Stimulated activated naive CD8-positive, alpha-beta T cell treated with anti-CD3 and anti-CD28 coated beads, Interleukin-15, Interleukin-2, amounts not matched to agents 100 ng/mL and 50 ng/mL, for 24 hours (primary cell): ENCODE measurements at regions not wholly inside any gene's neighbourhood (a gene's known extent, or its start where the extent isn't known, plus 50 kb on each side); places are given as distances from the start of the nearest gene placed in this dataset.

Experiments used
- H3K27ac Mint-ChIP-seq: one replicate; pipeline ENCODE4 v1.8.0; 2021; ENCODE audit warnings: mild to moderate bottlenecking, mixed read lengths
- H3K27me3 Mint-ChIP-seq: one replicate; pipeline ENCODE4 v1.8.0; 2021; ENCODE audit warnings: mixed read lengths
- H3K36me3 Mint-ChIP-seq: one replicate; pipeline ENCODE4 v1.8.0; 2021; ENCODE audit warnings: low read depth, mixed read lengths
- H3K4me1 Mint-ChIP-seq: one replicate; pipeline ENCODE4 v1.8.0; 2021; ENCODE audit warnings: low read depth, mixed read lengths
- H3K4me3 Mint-ChIP-seq: one replicate; pipeline ENCODE4 v1.8.0; 2021; ENCODE audit warnings: mild to moderate bottlenecking, mixed read lengths
- H3K9me3 Mint-ChIP-seq: one replicate; pipeline ENCODE4 v1.8.0; 2021; ENCODE audit warnings: mixed read lengths

DNA sequence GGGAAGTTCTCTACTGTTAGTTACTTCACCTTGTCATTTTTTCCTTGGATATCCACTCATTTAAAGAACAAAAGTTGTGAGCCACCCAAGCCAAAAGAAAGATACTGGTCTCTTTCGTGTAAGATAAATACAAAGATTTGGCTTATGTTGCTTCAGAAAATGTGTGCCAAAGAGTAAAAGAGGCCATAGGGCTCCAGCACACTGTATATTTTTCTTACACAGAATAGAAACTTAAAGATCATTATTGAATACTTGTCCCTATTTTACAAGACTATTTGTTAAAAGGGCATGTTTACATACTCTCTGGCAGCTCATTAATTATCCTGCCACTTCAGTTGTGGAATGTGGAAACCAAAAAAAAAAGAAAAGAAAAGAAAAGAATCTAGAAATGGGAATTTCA, 284.2 kb upstream of the LRRC7 start:
- no peaks in the 10 kb centered on the region for H3K36me3 Mint-ChIP-seq
- H3K27ac Mint-ChIP-seq, result no peak overlapping the region
- no peaks in the 10 kb centered on the region for H3K27me3 Mint-ChIP-seq
- peaks cover 4% of the 10 kb centered on the region for H3K9me3 Mint-ChIP-seq
- H3K4me1 Mint-ChIP-seq, result no peaks in the 10 kb centered on the region
- no peak overlapping the region for H3K4me3 Mint-ChIP-seq

DNA sequence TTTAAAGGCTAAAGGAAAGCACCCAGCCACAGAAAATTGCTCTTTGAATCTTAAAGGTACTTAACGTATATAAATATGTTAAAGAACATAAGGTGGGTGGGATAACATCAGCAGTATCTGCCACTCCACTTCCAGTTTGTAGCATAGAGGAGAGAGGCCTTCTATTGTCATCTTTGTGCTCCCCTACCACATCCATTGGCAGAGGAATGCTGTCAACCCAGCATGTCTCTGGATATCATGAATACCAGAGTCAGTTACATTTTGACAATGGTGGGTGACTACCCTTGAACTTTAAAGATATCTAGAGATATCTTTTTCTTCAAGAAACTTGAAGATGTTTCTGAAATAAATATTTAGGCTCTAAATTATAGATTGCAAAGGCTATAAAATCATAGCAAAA, 283.2 kb upstream of the LRRC7 start:
- Mint-ChIP-seq H3K27me3 (no peaks in the 10 kb centered on the region), H3K9me3 (peaks cover 4% of the 10 kb centered on the region), H3K27ac (no peak overlapping the region), H3K4me3 (no peak overlapping the region), H3K36me3 (no peaks in the 10 kb centered on the region), H3K4me1 (no peaks in the 10 kb centered on the region)

DNA sequence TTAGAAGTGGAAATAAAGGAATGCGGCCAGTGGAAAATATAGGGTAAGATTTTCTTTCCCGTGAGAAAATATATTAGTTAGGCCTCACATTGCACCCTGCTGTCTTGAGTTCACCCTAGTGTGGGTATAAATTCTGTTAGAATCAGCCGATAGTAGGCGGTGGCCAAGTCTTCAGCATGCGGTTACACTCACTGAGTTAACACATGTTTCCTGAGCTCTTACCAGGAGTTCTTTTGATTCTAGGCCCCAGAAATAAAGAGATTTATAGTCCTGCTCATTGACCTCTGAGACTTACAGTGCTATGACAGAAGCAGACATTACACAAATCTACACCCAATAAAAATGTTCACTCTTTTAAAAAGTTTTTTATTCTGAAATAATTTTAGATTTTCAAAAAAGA, 279.3 kb upstream of the LRRC7 start:
- no peaks in the 10 kb centered on the region for H3K27me3 Mint-ChIP-seq

DNA sequence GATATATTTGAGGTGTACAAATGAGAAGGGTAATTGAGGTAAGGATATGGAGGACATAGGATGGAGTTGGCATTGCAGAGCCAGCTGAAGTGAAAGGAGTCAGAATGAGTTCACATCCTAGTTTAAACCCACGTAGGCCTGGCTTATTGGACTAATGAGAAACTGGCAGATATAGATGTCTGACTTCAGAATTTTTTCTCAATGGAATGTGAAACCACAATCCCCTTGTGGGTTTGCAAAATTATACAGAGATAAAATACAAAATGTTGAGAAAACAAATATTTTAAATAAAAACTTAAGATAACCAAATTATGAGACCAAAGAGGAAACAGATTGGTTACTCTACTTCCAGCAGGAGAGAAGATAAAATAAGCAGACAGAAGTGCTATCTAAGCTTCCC, 277.4 kb upstream of the LRRC7 start:
- no peaks in the 10 kb centered on the region for H3K27me3 Mint-ChIP-seq
- H3K4me3 Mint-ChIP-seq, result no peak overlapping the region
- H3K36me3 Mint-ChIP-seq, result no peaks in the 10 kb centered on the region
- H3K4me1 Mint-ChIP-seq, result no peaks in the 10 kb centered on the region
- H3K27ac Mint-ChIP-seq, result no peak overlapping the region
- H3K9me3 Mint-ChIP-seq, result no peaks in the 10 kb centered on the region

More for the DNA sequence above, 279.3 kb upstream of the LRRC7 start:
- Mint-ChIP-seq H3K27ac (no peak overlapping the region), H3K36me3 (no peaks in the 10 kb centered on the region), H3K4me3 (no peak overlapping the region), H3K9me3 (no peaks in the 10 kb centered on the region), H3K4me1 (no peaks in the 10 kb centered on the region)

DNA sequence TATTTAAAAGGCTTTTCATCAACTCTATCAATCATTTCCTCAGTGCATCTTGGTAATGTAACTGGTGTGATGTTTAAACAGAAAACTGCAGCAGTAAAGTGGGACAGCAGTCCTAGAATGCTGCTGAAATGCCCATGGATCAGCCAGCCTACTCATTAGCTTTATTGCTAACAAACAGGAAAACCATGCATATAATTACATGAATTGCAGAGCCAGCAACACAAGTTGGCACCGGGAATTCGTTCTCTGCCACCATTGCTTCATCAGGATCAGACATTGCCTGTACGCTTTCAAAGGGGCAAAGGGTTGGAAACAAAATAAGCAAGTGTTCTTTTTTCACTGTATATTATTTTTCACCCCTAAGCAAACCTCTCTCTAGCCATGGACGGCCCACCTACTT, 276.2 kb upstream of the LRRC7 start:
- H3K4me3 Mint-ChIP-seq, result no peak overlapping the region
- H3K27ac Mint-ChIP-seq, result no peak overlapping the region

DNA sequence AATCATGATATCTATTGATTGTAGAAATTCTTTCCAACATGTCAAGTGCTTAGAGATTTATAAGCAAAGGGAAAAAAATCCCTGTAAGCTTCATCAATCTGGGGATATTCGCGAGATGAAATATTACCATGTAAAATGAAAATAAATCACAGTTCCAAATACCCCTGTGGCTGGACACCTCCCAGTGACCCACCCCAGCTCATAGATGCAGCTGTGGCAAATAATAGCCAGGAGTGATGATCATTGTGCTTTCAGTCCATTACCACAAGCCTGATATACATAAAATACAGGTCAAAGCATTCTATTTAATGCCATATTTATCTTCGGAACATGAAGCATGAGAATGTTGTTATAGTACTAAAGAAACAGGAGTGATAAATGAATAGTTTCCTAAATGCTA, 274.9 kb upstream of the LRRC7 start:
- no peak overlapping the region for H3K4me3 Mint-ChIP-seq
- no peaks in the 10 kb centered on the region for H3K4me1 Mint-ChIP-seq
- no peak overlapping the region for H3K27ac Mint-ChIP-seq
- no peaks in the 10 kb centered on the region for H3K9me3 Mint-ChIP-seq
- H3K36me3 Mint-ChIP-seq, result no peaks in the 10 kb centered on the region
- no peaks in the 10 kb centered on the region for H3K27me3 Mint-ChIP-seq

More for the DNA sequence above, 276.2 kb upstream of the LRRC7 start:
- Mint-ChIP-seq H3K9me3 (no peaks in the 10 kb centered on the region), H3K36me3 (no peaks in the 10 kb centered on the region), H3K27me3 (no peaks in the 10 kb centered on the region), H3K4me1 (no peaks in the 10 kb centered on the region)

DNA sequence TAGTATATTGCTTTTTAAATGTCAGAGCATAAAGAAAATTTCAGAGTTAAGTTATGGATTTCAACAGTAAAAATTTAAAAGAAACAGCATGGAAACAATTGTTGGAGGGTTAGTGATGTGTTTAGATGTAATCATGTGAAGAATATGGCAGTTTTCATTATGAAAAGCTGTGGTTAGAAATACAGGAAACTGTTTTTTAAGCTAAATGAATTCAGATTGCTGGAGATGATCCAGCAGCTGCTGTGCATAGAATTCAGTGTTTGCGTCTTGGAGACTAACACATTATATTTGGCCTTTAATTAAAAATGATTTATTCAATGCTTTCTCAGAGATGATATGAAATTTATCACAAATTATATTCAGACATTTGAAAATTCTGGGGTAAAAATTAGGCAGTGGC, 273.6 kb upstream of the LRRC7 start:
- Mint-ChIP-seq H3K4me3 (no peak overlapping the region), H3K27ac (no peak overlapping the region), H3K9me3 (no peaks in the 10 kb centered on the region), H3K36me3 (no peaks in the 10 kb centered on the region), H3K4me1 (no peaks in the 10 kb centered on the region), H3K27me3 (no peaks in the 10 kb centered on the region)

DNA sequence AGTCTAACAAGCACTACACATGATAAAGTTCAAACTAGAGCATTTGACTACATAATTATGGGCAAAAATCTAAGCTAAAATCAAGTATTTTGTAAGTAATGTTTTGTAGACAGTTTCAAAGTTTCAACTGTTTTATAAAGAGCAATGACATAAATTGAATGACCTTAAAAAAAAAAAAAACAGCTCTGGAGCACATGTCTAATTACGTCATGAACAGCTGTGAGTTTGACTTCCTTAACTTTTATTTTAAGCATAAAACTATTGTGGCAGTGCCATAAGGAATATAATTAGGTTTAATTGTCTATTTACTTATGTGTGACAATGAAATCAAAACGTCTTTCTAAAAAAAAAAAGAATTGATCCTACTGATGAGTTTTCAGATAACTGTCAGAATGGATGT, 272.5 kb upstream of the LRRC7 start:
- H3K9me3 Mint-ChIP-seq, result no peaks in the 10 kb centered on the region
- no peaks in the 10 kb centered on the region for H3K36me3 Mint-ChIP-seq
- H3K27ac Mint-ChIP-seq, result no peak overlapping the region

DNA sequence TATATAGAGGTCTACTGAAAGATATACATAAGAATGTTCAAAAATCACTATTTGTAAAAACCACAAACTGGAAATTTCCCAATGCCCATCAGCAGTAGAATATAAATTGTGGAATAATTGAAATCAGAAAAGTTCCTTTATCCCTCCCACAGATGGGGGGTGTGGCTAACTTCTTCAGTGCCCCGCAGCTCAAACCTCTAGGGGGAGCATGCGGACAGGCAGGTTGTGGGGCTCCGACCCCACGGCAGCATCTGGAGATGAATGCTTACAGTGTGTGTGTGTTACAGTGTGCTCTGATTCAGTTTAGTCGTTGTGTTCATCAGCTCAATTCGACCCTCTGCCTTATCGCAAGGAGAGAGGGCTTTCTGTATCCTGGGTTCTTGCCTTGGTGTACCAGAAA, 262.1 kb upstream of the LRRC7 start:
- H3K36me3 Mint-ChIP-seq, result no peaks in the 10 kb centered on the region
- H3K4me3 Mint-ChIP-seq, result no peak overlapping the region
- no peak overlapping the region for H3K27ac Mint-ChIP-seq
- H3K4me1 Mint-ChIP-seq, result no peaks in the 10 kb centered on the region
- no peaks in the 10 kb centered on the region for H3K27me3 Mint-ChIP-seq
- H3K9me3 Mint-ChIP-seq, result peaks cover 6% of the 10 kb centered on the region

More for the DNA sequence above, 272.5 kb upstream of the LRRC7 start:
- no peaks in the 10 kb centered on the region for H3K27me3 Mint-ChIP-seq
- no peak overlapping the region for H3K4me3 Mint-ChIP-seq
- no peaks in the 10 kb centered on the region for H3K4me1 Mint-ChIP-seq

DNA sequence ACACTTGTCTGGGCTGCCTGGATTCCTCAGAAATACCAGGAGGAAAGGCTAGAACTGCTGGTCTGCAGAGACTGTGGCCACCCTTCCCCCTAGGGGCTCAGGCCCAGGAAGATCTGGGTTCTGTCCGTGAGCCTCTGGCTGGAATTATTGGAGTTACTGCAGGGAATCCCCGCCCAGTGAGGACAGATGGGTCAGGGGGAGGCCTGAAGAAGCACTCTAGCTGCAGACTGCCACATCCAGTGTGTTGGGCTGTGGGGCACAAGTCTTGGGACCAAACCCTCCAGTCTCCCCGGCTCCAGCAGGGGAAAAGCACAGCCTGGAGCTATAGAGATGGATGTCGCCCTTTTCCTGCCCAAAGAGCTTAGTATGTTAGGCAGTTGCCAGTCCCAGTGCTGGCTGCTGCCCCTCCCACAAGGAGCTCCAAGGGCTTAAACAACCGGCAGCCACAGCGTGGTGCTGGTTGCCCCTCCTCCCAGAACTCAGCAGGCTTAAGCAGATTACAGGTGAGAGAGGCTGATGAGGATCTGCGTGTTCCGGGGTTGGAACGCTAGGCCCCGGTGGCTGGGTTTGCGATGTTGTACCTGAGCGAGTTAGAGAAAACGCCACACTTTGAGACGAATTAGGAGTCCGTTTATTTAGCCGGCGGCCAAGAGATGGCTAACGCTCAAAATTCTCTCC, 255.5 kb upstream of the LRRC7 start:
- Mint-ChIP-seq H3K27ac (no peak overlapping the region), H3K9me3 (peaks cover 5% of the 10 kb centered on the region), H3K27me3 (no peaks in the 10 kb centered on the region), H3K4me1 (no peaks in the 10 kb centered on the region), H3K4me3 (no peak overlapping the region), H3K36me3 (no peaks in the 10 kb centered on the region)

DNA sequence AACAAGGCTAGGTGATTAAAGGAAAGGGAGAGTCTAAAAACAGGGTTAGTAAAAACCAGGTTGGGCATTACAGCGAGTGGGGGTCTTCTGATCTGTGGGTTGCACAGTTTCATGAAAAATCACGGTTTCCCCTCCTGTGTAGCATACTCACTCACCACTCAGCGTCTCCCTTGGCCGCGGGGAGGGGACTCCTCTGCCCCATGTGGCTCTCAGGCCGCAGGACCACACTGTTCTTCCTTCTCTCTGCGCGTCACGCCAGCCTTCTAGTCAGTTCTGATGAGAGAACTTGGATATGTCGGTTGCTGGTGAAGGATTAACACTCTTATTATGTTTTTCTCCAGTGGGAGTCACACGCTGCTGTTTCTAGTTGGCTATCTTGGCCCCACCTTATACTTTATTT, 254.6 kb upstream of the LRRC7 start:
- no peaks in the 10 kb centered on the region for H3K36me3 Mint-ChIP-seq
- no peak overlapping the region for H3K4me3 Mint-ChIP-seq
- peaks cover 5% of the 10 kb centered on the region for H3K9me3 Mint-ChIP-seq
- no peaks in the 10 kb centered on the region for H3K27me3 Mint-ChIP-seq
- no peak overlapping the region for H3K27ac Mint-ChIP-seq
- H3K4me1 Mint-ChIP-seq, result no peaks in the 10 kb centered on the region

DNA sequence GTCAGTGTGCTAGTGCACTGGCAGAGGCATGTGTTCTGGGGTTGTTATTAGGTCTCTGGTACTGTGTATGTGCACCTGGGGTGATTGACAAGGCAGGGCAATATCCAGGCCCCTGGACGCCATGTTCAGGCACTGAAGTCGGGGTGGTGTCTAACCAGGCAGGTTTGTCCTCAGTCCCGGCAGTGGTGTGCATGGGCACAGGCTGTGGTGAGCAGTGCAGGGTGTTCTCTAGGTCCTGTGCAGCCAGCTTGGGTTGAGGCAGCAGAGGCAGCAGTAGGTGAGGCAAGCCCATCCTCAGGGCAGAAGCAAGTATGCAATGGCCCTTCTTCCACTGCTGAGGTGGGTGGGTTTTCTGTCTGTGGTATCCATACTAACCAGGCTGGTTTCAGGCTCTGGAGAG, 252.3 kb upstream of the LRRC7 start:
- H3K36me3 Mint-ChIP-seq, result no peaks in the 10 kb centered on the region
- H3K4me1 Mint-ChIP-seq, result peaks cover 6% of the 10 kb centered on the region
- H3K9me3 Mint-ChIP-seq, result peaks cover 5% of the 10 kb centered on the region
- no peak overlapping the region for H3K4me3 Mint-ChIP-seq
- H3K27me3 Mint-ChIP-seq, result no peaks in the 10 kb centered on the region
- H3K27ac Mint-ChIP-seq, result no peak overlapping the region

DNA sequence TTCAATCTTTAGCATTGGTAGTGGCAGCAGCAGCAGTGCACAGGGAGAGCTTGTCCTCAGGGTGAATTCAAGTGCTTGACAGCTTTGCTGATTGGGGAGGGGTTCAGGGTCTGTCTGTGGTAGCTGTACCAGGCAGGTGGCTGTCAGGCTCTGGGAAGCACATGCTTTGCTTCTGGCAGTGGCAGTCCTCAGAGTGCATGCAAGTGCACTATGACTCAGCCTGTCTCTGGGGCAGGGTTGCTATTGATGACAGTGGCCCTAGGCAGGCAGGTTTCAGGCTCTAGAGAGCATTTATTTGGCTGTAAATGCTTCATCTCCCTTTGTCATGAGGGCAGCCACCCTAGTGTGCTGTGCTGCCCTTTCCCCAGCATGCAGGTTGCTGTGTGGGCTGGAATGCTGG, 251.9 kb upstream of the LRRC7 start:
- no peak overlapping the region for H3K4me3 Mint-ChIP-seq
- H3K27me3 Mint-ChIP-seq, result no peaks in the 10 kb centered on the region
- H3K4me1 Mint-ChIP-seq, result peaks cover 10% of the 10 kb centered on the region
- no peaks in the 10 kb centered on the region for H3K36me3 Mint-ChIP-seq
- H3K27ac Mint-ChIP-seq, result no peak overlapping the region
- peaks cover 5% of the 10 kb centered on the region for H3K9me3 Mint-ChIP-seq

DNA sequence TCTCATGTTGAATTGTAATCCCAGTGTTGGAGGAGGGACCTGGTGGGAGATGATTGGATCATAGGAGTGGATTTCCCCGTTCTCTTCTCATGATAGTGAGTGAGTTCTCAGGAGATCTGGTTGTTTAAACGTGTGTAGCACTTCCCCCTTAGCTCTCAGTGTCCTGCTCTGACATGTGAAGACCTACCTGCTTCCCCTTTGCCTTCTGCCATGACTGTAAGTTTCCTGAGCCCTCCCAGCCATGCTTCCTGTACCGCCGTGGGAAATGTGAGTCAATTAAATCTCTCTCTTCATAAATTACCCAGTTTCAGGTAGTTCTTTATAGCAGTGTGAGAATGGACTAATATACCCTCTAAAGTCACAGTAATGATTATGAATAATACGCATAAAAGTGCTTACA, 248.4 kb upstream of the LRRC7 start:
- peaks cover 4% of the 10 kb centered on the region for H3K9me3 Mint-ChIP-seq
- H3K4me1 Mint-ChIP-seq, result peaks cover 17% of the 10 kb centered on the region
- H3K27me3 Mint-ChIP-seq, result no peaks in the 10 kb centered on the region
- no peaks in the 10 kb centered on the region for H3K36me3 Mint-ChIP-seq
- H3K27ac Mint-ChIP-seq, result peak overlapping the region; percentile 47
- H3K4me3 Mint-ChIP-seq, result no peak overlapping the region

DNA sequence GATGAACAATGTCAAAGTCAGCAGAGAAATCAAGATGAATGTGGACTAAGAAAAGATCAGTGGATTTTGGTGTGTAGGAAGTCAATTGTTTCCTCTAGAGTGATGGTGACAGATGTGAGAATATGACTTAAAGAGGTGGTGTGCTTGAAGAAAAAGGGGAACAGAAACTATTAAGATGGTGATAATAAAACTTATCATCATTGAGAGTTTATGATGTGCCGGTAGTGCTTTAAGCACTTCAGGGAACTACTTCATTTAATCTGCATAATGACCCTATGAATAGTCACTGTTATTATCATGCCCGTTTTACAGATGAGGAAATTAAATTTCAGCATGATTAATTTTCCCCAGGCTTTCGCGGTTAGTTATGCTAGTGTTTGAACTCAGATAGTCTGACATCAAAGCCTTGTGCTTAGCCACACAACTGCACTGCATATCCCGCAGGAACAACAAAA, 246.9 kb upstream of the LRRC7 start:
- H3K4me3 Mint-ChIP-seq, result no peak overlapping the region
- H3K36me3 Mint-ChIP-seq, result no peaks in the 10 kb centered on the region
- no peaks in the 10 kb centered on the region for H3K9me3 Mint-ChIP-seq
- H3K27me3 Mint-ChIP-seq, result no peaks in the 10 kb centered on the region
- peak overlapping the region; percentile 62 for H3K27ac Mint-ChIP-seq
- H3K4me1 Mint-ChIP-seq, result peaks cover 17% of the 10 kb centered on the region

DNA sequence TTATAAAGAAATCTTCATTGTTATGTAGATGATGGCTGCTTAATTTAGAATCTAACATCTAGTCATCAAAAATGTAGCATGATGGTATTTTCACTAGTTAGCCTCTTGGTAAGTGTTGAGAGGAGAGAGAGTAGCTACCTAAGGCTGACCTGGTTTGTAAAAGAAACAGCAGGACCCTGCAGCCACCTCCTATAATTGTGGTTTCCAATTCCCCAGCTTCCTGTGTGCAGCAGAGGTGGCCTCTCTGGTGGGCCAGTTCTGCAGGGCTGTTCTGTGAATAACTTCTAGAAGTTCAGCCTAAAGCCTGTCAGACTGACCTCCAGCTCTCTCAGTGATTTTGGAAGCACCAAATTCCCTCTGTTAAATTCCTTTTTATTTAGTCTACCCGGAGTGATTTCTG, 246.4 kb upstream of the LRRC7 start:
- Mint-ChIP-seq H3K27ac (no peak overlapping the region), H3K4me1 (peaks cover 17% of the 10 kb centered on the region), H3K36me3 (no peaks in the 10 kb centered on the region), H3K9me3 (no peaks in the 10 kb centered on the region), H3K4me3 (no peak overlapping the region), H3K27me3 (no peaks in the 10 kb centered on the region)
